Lower leg skin (tissue), 3 donors: ENCODE measurements at regions not wholly inside any gene's neighbourhood (a gene's known extent, or its start where the extent isn't known, plus 50 kb on each side); places are given as distances from the start of the nearest gene placed in this dataset.

Experiments
- POLR2A ChIP-seq, 2 donors: fragments of 450-650 bp; IDR thresholded peaks; one replicate each; pipeline ENCODE4 v1.6.1; 2016 to 2017; ENCODE audit warnings: antibody characterized with exemption in 2 of 2, mild to moderate bottlenecking in 1 of 2, moderate library complexity in 1 of 2
- TF ChIP-seq, protein P1 (sequence below), 3 donors: fragments of 450-650 bp; IDR thresholded peaks; one replicate each; pipeline ENCODE4 v1.5.1; 2016; ENCODE audit warnings: antibody characterized with exemption in 3 of 3, mild to moderate bottlenecking in 3 of 3, moderate library complexity in 2 of 3

- TF ChIP-seq, protein P1, sequence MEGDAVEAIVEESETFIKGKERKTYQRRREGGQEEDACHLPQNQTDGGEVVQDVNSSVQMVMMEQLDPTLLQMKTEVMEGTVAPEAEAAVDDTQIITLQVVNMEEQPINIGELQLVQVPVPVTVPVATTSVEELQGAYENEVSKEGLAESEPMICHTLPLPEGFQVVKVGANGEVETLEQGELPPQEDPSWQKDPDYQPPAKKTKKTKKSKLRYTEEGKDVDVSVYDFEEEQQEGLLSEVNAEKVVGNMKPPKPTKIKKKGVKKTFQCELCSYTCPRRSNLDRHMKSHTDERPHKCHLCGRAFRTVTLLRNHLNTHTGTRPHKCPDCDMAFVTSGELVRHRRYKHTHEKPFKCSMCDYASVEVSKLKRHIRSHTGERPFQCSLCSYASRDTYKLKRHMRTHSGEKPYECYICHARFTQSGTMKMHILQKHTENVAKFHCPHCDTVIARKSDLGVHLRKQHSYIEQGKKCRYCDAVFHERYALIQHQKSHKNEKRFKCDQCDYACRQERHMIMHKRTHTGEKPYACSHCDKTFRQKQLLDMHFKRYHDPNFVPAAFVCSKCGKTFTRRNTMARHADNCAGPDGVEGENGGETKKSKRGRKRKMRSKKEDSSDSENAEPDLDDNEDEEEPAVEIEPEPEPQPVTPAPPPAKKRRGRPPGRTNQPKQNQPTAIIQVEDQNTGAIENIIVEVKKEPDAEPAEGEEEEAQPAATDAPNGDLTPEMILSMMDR (IDR thresholded peaks at IDR 0.05), result no peak
- TF ChIP-seq POLR2A (IDR thresholded peaks at IDR 0.05), result no peak
Observed at GRCh38 chr6:6516666-6517458, 71.7 kb upstream of the LY86 start.
